DMS 273 (cell line): ENCODE measurements at regions not wholly inside any gene's neighbourhood (a gene's known extent, or its start where the extent isn't known, plus 50 kb on each side); places are given as distances from the start of the nearest gene placed in this dataset.
A peak's percentile ranks its signal among the peaks of the same experiment; 100 is the strongest.

Experiments used
- DNase-seq: peaks from one replicate; lab custom pipeline; 2025; ENCODE audit not compliant: unreplicated experiment; lab: John Stamatoyannopoulos, UW

GRCh38 chr18:38886861-38887670 lies 1321.5 kb upstream of the CELF4 start:
- no peak for DNase-seq

GRCh38 chr18:38886235-38886634 lies 1320.6 kb upstream of the CELF4 start:
- DNase-seq = no peak

- DNase-seq = peak; percentile 12
These were observed 1318.5 kb upstream of the CELF4 start for GRCh38 chr18:38884050-38884449.

GRCh38 chr18:38883111-38883510 lies 1317.5 kb upstream of the CELF4 start:
- DNase-seq = peak; percentile 22

GRCh38 chr18:38879871-38880270 lies 1314.3 kb upstream of the CELF4 start:
- no peak for DNase-seq

- no peak for DNase-seq
These were observed 1306.7 kb upstream of the CELF4 start for GRCh38 chr18:38872342-38872741.

GRCh38 chr18:38868757-38869156 lies 1303.2 kb upstream of the CELF4 start:
- peak; percentile 36 for DNase-seq

- no peak for DNase-seq
These were observed 1302.1 kb upstream of the CELF4 start for GRCh38 chr18:38867680-38868079.

- DNase-seq = no peak
These were observed 1285.9 kb upstream of the CELF4 start for GRCh38 chr18:38851526-38851925.

- DNase-seq = peak; percentile 12
These were observed 1281.7 kb upstream of the CELF4 start for GRCh38 chr18:38847326-38847725.

- no peak for DNase-seq
These were observed 1277.7 kb upstream of the CELF4 start for GRCh38 chr18:38843291-38843690.

- no peak for DNase-seq
These were observed 1260.6 kb upstream of the CELF4 start for GRCh38 chr18:38826247-38826646.

GRCh38 chr18:38811209-38811608 lies 1245.6 kb upstream of the CELF4 start:
- DNase-seq = no peak

- no peak for DNase-seq
These were observed 1245.2 kb upstream of the CELF4 start for GRCh38 chr18:38810789-38811188.

GRCh38 chr18:38807915-38808314 lies 1242.3 kb upstream of the CELF4 start:
- DNase-seq = no peak

- DNase-seq = no peak
These were observed 1239.7 kb upstream of the CELF4 start for GRCh38 chr18:38805256-38805655.

GRCh38 chr18:38801640-38802039 lies 1236.0 kb upstream of the CELF4 start:
- no peak for DNase-seq

GRCh38 chr18:38796762-38797161 lies 1231.2 kb upstream of the CELF4 start:
- no peak for DNase-seq

GRCh38 chr18:38792731-38793130 lies 1227.1 kb upstream of the CELF4 start:
- DNase-seq = no peak

- no peak for DNase-seq
These were observed 1225.2 kb upstream of the CELF4 start for GRCh38 chr18:38790786-38791185.

- DNase-seq = peak; percentile 35
These were observed 1224.7 kb upstream of the CELF4 start for GRCh38 chr18:38790303-38790702.

GRCh38 chr18:38789141-38789540 lies 1223.5 kb upstream of the CELF4 start:
- no peak for DNase-seq

GRCh38 chr18:38786906-38787305 lies 1221.3 kb upstream of the CELF4 start:
- no peak for DNase-seq
